ENCODE measurements at regions not wholly inside any gene's neighbourhood (a gene's known extent, or its start where the extent isn't known, plus 50 kb on each side); places are given as distances from the start of the nearest gene placed in this dataset.

GRCh38 chr12:124478985-124479645 is 88.3 kb downstream of the NCOR2 start:
- ATAC-seq: no peak
- H3K9me3 ChIP-seq (ENCODE audit: control insufficient read depth, insufficient read depth, low read length): no peaks in the 10 kb centered on the region
- H3K4me1 Mint-ChIP-seq: peaks cover 14 to 32% of the 10 kb centered on the region in 2 donors

GRCh38 chr12:124478416-124478815 is 89.0 kb downstream of the NCOR2 start:
- H3K36me3 Mint-ChIP-seq: no peaks in the 10 kb centered on the region
- H3K9me3 Mint-ChIP-seq: peaks cover 0 to 2% of the 10 kb centered on the region in 2 donors
- H3K4me3 Mint-ChIP-seq: no peak overlapping the region
- no peak overlapping the region for H3K27ac Mint-ChIP-seq
- Histone ChIP-seq H3K27me3 (ENCODE audit: control insufficient read depth, insufficient read depth, low read length) (no peaks in the 10 kb centered on the region), H3K4me1 (ENCODE audit: control insufficient read depth, insufficient read depth, low read length) (peaks cover 36% of the 10 kb centered on the region), H3K36me3 (ENCODE audit: control insufficient read depth, insufficient read depth, low read length) (no peaks in the 10 kb centered on the region), H3K4me3 (ENCODE audit: low read length) (no peak overlapping the region), H3K9me3 (ENCODE audit: control insufficient read depth, insufficient read depth, low read length) (no peaks in the 10 kb centered on the region), H3K27ac (ENCODE audit: low read length) (no peak overlapping the region)
- no peak for ATAC-seq
- H3K4me1 Mint-ChIP-seq: peaks cover 14 to 38% of the 10 kb centered on the region in 2 donors
- no peak for TF ChIP-seq CTCF (IDR thresholded peaks at IDR 0.05)
- peaks cover 0 to 5% of the 10 kb centered on the region in 2 donors for H3K27me3 Mint-ChIP-seq (ENCODE audit: low read depth in 2 of 2)
- 91% methylated on average over 9 of the region's 9 CpGs for WGBS (ENCODE audit: insufficient coverage)
- DNase-seq: no peak
- intact Hi-C loops (cut with micrococcal nuclease): no loop called here

More at GRCh38 chr12:124478985-124479645, 88.3 kb downstream of the NCOR2 start:
- Histone ChIP-seq H3K27ac (ENCODE audit: low read length) (no peak overlapping the region), H3K4me3 (ENCODE audit: low read length) (no peak overlapping the region), H3K27me3 (ENCODE audit: control insufficient read depth, insufficient read depth, low read length) (no peaks in the 10 kb centered on the region), H3K36me3 (ENCODE audit: control insufficient read depth, insufficient read depth, low read length) (no peaks in the 10 kb centered on the region), H3K4me1 (ENCODE audit: control insufficient read depth, insufficient read depth, low read length) (peaks cover 36% of the 10 kb centered on the region)
- no peak for DNase-seq
- no peak overlapping the region for H3K4me3 Mint-ChIP-seq
- H3K36me3 Mint-ChIP-seq: no peaks in the 10 kb centered on the region
- no peaks in the 10 kb centered on the region for H3K9me3 Mint-ChIP-seq
- H3K27ac Mint-ChIP-seq: no peak overlapping the region
- intact Hi-C loops (cut with micrococcal nuclease): no loop called here
- 97% methylated on average over 42 of the region's 42 CpGs for WGBS (ENCODE audit: insufficient coverage)
- no peak for TF ChIP-seq CTCF (IDR thresholded peaks at IDR 0.05)
- peaks cover 0 to 5% of the 10 kb centered on the region in 2 donors for H3K27me3 Mint-ChIP-seq (ENCODE audit: low read depth in 2 of 2)

- Mint-ChIP-seq H3K4me3 (no peak overlapping the region), H3K27me3 (ENCODE audit: low read depth in 2 of 2) (peaks cover 0 to 5% of the 10 kb centered on the region in 2 donors), H3K36me3 (no peaks in the 10 kb centered on the region), H3K27ac (no peak overlapping the region), H3K9me3 (peaks cover 0 to 2% of the 10 kb centered on the region in 2 donors), H3K4me1 (peaks cover 14 to 38% of the 10 kb centered on the region in 2 donors)
- no peak for TF ChIP-seq CTCF (IDR thresholded peaks at IDR 0.05)
- H3K4me1 ChIP-seq (ENCODE audit: control insufficient read depth, insufficient read depth, low read length): peaks cover 31% of the 10 kb centered on the region
- H3K27me3 ChIP-seq (ENCODE audit: control insufficient read depth, insufficient read depth, low read length): no peaks in the 10 kb centered on the region
- DNase-seq (peak in 1 of 2 donors; percentile 20), ATAC-seq (peak in 1 of 3 donors; percentile 13)
- intact Hi-C loops (cut with micrococcal nuclease): no loop called here
- no peak overlapping the region for H3K4me3 ChIP-seq (ENCODE audit: low read length)
- H3K36me3 ChIP-seq (ENCODE audit: control insufficient read depth, insufficient read depth, low read length): peaks cover 8% of the 10 kb centered on the region
- H3K9me3 ChIP-seq (ENCODE audit: control insufficient read depth, insufficient read depth, low read length): peaks cover 7% of the 10 kb centered on the region
- no peak overlapping the region for H3K27ac ChIP-seq (ENCODE audit: low read length)
- WGBS (ENCODE audit: insufficient coverage): 68% methylated on average over 14 of the region's 15 CpGs
Measured at GRCh38 chr12:124477107-124477915, 90.1 kb downstream of the NCOR2 start.
